Osteocyte (in vitro differentiated cells): ENCODE measurements at regions not wholly inside any gene's neighbourhood (a gene's known extent, or its start where the extent isn't known, plus 50 kb on each side); places are given as distances from the start of the nearest gene placed in this dataset.

Experiments used
- DNase-seq: peaks from one replicate; pipeline ENCODE4 v3.0.0; 2021; ENCODE audit warnings: mixed read lengths; ENCODE audit not compliant: unreplicated experiment; ENCODE audit errors: extremely low spot score
- H3K27ac Mint-ChIP-seq: one replicate; pipeline ENCODE4 v1.8.0; 2021; ENCODE audit warnings: mild to moderate bottlenecking, mixed read lengths; ENCODE audit not compliant: unreplicated experiment
- H3K27me3 Mint-ChIP-seq: one replicate; pipeline ENCODE4 v1.8.0; 2021; ENCODE audit warnings: mixed read lengths; ENCODE audit not compliant: unreplicated experiment
- H3K36me3 Mint-ChIP-seq: one replicate; pipeline ENCODE4 v1.8.0; 2021; ENCODE audit warnings: mixed read lengths; ENCODE audit not compliant: unreplicated experiment
- H3K4me1 Mint-ChIP-seq: one replicate; pipeline ENCODE4 v1.8.0; 2021; ENCODE audit warnings: mixed read lengths; ENCODE audit not compliant: unreplicated experiment
- H3K4me3 Mint-ChIP-seq: one replicate; pipeline ENCODE4 v1.8.0; 2021; ENCODE audit warnings: mild to moderate bottlenecking, moderate library complexity, mixed read lengths; ENCODE audit not compliant: unreplicated experiment
- H3K9me3 Mint-ChIP-seq: one replicate; pipeline ENCODE4 v1.8.0; 2021; ENCODE audit warnings: mixed read lengths; ENCODE audit not compliant: unreplicated experiment
- TF ChIP-seq, protein P1 (sequence below): fragments of 200-600 bp; sonication (generic); IDR thresholded peaks from 2 replicates; pipeline ENCODE4 v1.5.0; 2021; ENCODE audit warnings: antibody characterized with exemption, mild to moderate bottlenecking, moderate library complexity

DNA sequence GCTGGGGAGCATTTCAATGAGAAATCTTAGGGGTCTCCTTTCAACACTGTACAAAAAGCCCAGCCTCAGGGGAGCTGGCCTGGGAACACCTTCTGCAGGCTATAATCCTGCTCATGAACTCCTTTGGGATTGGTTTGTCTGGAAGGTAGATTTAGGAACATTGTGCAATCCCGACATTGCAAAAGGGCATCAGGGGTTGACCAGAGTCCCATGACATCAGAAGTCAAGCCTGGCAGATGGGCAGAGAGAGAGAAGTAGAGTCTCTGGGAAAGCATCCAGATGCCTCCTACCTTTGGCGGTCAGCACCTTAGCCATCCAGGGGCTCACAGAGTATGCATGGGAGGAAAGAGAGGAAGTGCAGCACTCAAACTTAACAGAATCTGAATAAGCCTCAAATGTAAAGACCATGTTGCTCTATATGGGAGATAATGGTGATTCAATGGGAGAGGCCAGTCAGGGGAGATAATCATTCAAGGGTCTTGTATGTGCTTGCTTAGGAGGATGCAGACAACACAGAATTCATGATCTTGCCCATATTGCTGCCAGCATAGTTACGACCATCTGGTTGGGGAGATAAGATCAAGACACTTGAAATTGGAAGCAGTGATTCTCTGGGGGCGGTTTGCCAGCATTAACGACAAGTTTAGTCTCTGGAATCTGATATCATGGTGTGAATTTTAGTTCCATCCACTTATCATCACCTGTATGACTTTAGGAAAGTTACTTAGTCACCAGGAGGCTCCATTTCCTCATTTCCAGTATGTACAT is 58.3 kb upstream of the UPP2 start:
- no peak overlapping the region for H3K27ac Mint-ChIP-seq
- DNase-seq, result no peak
- no peaks in the 10 kb centered on the region for H3K36me3 Mint-ChIP-seq
- H3K27me3 Mint-ChIP-seq, result no peaks in the 10 kb centered on the region
- TF ChIP-seq, protein P1, sequence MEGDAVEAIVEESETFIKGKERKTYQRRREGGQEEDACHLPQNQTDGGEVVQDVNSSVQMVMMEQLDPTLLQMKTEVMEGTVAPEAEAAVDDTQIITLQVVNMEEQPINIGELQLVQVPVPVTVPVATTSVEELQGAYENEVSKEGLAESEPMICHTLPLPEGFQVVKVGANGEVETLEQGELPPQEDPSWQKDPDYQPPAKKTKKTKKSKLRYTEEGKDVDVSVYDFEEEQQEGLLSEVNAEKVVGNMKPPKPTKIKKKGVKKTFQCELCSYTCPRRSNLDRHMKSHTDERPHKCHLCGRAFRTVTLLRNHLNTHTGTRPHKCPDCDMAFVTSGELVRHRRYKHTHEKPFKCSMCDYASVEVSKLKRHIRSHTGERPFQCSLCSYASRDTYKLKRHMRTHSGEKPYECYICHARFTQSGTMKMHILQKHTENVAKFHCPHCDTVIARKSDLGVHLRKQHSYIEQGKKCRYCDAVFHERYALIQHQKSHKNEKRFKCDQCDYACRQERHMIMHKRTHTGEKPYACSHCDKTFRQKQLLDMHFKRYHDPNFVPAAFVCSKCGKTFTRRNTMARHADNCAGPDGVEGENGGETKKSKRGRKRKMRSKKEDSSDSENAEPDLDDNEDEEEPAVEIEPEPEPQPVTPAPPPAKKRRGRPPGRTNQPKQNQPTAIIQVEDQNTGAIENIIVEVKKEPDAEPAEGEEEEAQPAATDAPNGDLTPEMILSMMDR, result no peak
- H3K4me3 Mint-ChIP-seq, result no peak overlapping the region
- H3K4me1 Mint-ChIP-seq, result no peaks in the 10 kb centered on the region
- H3K9me3 Mint-ChIP-seq, result no peaks in the 10 kb centered on the region

DNA sequence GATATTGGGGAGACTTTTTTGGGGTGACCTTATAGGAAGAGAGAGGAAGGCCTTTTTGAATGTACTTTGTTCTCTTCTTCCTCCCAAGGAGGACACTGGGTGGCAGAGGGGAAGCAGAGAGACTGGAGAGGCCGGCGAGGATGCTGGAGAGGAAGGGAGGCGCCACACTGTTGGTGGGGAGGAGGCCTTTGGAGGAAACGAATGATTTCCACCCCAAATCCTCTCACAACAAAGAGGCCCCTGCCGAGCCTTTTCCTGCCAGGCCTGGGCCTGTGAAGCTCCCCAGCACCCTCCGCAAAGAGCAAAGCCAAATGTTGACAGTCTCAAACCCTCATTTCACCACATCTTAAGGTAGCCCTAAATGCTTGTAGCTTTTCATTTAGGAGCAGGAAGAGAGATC is 59.0 kb upstream of the UPP2 start:
- Mint-ChIP-seq H3K9me3 (no peaks in the 10 kb centered on the region), H3K27ac (no peak overlapping the region), H3K36me3 (no peaks in the 10 kb centered on the region), H3K27me3 (no peaks in the 10 kb centered on the region), H3K4me3 (no peak overlapping the region), H3K4me1 (no peaks in the 10 kb centered on the region)
- no peak for DNase-seq
- TF ChIP-seq, protein P1, result no peak

DNA sequence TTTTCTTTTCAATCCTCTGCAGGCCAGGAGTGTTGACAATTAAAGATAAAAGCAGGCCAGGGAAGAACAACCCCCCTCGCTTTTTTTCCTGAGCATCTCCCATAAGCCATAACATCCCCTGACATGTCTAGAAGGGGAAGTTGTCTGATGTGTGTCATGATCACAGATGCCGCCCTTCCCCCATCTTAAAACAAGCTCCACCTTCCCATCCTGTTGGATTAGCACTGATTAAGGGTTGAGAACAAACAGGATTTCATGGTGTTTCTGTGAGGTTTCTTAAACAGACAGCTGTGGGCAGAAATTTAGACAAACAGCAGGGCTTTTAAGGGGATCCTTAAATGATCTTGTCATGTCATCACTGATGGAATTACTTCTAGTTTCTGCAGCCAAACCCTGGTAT is 59.4 kb upstream of the UPP2 start:
- TF ChIP-seq, protein P1, result no peak
- H3K9me3 Mint-ChIP-seq, result no peaks in the 10 kb centered on the region

DNA sequence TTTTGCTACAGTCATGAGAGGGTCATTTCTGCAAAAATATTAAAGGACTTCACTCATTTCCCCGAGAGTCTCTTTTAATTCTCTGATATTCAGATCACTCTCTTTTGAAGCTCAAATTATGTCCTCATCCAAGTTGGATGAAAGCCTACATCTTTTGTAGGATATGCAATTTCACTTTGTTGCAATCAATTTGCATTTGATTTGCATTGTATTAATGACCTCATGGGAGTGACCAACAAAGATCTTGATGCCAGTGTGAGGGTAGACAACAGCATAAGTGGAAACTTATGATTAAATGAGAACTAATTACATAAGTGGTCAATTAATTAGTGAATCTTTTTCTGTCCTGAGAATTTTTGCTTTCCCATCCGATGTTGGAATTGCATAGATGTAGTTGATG is 60.3 kb upstream of the UPP2 start:
- Mint-ChIP-seq H3K27me3 (no peaks in the 10 kb centered on the region), H3K4me1 (no peaks in the 10 kb centered on the region), H3K9me3 (no peaks in the 10 kb centered on the region), H3K4me3 (no peak overlapping the region), H3K27ac (no peak overlapping the region), H3K36me3 (no peaks in the 10 kb centered on the region)
- TF ChIP-seq, protein P1, result no peak
- no peak for DNase-seq

More for the DNA sequence above, 59.4 kb upstream of the UPP2 start:
- no peak overlapping the region for H3K4me3 Mint-ChIP-seq
- no peak for DNase-seq
- no peaks in the 10 kb centered on the region for H3K36me3 Mint-ChIP-seq
- H3K27ac Mint-ChIP-seq, result no peak overlapping the region
- no peaks in the 10 kb centered on the region for H3K27me3 Mint-ChIP-seq
- no peaks in the 10 kb centered on the region for H3K4me1 Mint-ChIP-seq

DNA sequence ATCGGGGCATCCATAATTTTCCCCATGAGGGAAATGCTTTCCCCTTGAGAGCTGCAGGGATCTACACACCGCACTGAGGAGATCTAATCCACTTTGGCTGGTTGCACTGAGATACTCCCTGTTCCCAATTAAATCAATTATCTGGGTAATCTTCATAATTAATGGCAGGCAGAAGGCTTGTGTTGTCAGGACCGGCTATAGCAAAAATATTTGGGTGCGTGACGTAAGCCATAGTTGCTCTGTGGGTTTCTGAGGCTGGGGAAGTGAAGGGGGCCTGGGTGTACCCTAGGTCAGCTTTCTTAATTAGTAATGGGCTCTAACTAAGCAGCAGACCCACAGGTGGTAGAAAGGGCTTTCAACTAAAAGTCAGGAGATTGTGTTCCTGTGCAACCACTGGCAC is 62.8 kb upstream of the UPP2 start:
- no peak overlapping the region for H3K27ac Mint-ChIP-seq
- TF ChIP-seq, protein P1, result no peak
- peaks cover 5% of the 10 kb centered on the region for H3K4me1 Mint-ChIP-seq
- H3K9me3 Mint-ChIP-seq, result no peaks in the 10 kb centered on the region
- H3K27me3 Mint-ChIP-seq, result peaks cover 2% of the 10 kb centered on the region
- H3K36me3 Mint-ChIP-seq, result no peaks in the 10 kb centered on the region
- no peak overlapping the region for H3K4me3 Mint-ChIP-seq
- no peak for DNase-seq
